ENCODE measurements at regions not wholly inside any gene's neighbourhood (a gene's known extent, or its start where the extent isn't known, plus 50 kb on each side); places are given as distances from the start of the nearest gene placed in this dataset.

GRCh38 chr13:105464249-105464648 is 1071.2 kb downstream of the EFNB2 start:
- TF ChIP-seq CTCF (IDR thresholded peaks at IDR 0.05) (no peak), POLR2A (IDR thresholded peaks at IDR 0.05) (no peak)
- WGBS, 2 donors, result 92 to 94% methylated on average over 1 of the region's 1 CpG
- no peak for DNase-seq

DNA sequence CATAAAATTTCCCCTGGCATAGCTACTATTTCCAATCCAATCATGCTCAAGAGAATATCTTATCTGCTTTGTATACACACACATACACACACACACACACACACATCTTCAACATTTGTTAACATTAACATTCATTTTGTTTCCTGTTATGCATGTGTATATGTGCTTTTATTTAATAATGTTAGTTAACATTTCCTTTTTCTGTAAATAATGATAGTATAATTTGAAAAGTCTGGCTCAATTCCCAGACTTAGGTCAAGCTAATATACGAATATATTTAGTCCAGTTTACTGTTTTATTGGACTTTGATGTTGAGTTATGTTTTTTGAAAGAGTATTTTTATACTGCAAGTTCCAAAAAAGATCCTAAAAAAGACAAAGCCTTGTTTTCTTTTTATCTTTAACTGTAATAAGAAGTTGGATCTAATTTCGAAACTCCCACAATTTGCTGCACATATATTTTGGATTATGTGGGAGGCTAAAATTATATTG is 1072.4 kb downstream of the EFNB2 start:
- no peak for TF ChIP-seq CTCF (IDR thresholded peaks at IDR 0.05)
- TF ChIP-seq POLR2A (IDR thresholded peaks at IDR 0.05), result no peak
- H3K4me1 ChIP-seq, result no peaks in the 10 kb centered on the region
- H3K4me3 ChIP-seq (replicated peaks in 1 of 3), result no peak overlapping the region
- WGBS, 2 donors, result 59 to 68% methylated on average over 2 of the region's 2 CpGs
- no peaks in the 10 kb centered on the region for H3K27me3 ChIP-seq
- H3K9me3 ChIP-seq, result no peaks in the 10 kb centered on the region
- no peak for DNase-seq
- intact Hi-C loops (cut with DNase I), result no loop called here
- no peak overlapping the region for H3K27ac ChIP-seq
- no peaks in the 10 kb centered on the region for H3K36me3 ChIP-seq

More at GRCh38 chr13:105464249-105464648, 1071.2 kb downstream of the EFNB2 start:
- H3K4me1 ChIP-seq, result no peaks in the 10 kb centered on the region
- H3K27me3 ChIP-seq, result no peaks in the 10 kb centered on the region
- no peaks in the 10 kb centered on the region for H3K9me3 ChIP-seq
- H3K27ac ChIP-seq, result no peak overlapping the region
- H3K36me3 ChIP-seq, result no peaks in the 10 kb centered on the region
- no peak overlapping the region for H3K4me3 ChIP-seq (replicated peaks in 1 of 3)
- intact Hi-C loops (cut with DNase I), result no loop called here

DNA sequence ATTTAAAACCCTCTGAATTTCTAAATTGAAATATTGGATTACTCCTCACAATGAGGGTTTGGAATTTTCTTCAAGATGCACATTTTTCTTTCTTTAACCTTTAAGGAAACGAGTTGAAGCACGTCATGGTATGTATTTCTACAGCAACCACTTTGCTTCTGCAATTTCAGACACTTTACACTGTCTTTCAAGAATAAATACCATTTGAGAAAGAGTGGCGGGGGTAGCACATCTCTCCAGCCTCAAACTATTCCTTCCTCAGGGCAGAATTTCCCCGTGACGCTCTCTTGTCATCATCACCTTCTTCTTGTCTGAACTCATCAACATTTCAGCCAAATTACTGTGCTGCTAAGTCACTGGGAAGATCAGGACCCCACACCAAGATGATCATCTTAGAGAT is 1073.4 kb downstream of the EFNB2 start:
- no peaks in the 10 kb centered on the region for H3K36me3 ChIP-seq
- no peak overlapping the region for H3K4me3 ChIP-seq (replicated peaks in 1 of 3)
- no peaks in the 10 kb centered on the region for H3K9me3 ChIP-seq
- WGBS, 2 donors, result 71 to 75% methylated on average over 5 of the region's 5 CpGs
- no peak overlapping the region for H3K27ac ChIP-seq
- intact Hi-C loops (cut with DNase I), result no loop called here
- H3K27me3 ChIP-seq, result no peaks in the 10 kb centered on the region
- no peak for TF ChIP-seq CTCF (IDR thresholded peaks at IDR 0.05)
- TF ChIP-seq POLR2A (IDR thresholded peaks at IDR 0.05), result no peak
- H3K4me1 ChIP-seq, result no peaks in the 10 kb centered on the region
- no peak for DNase-seq

GRCh38 chr13:105452895-105453294 is 1082.6 kb downstream of the EFNB2 start:
- Histone ChIP-seq H3K36me3 (no peaks in the 10 kb centered on the region), H3K4me1 (no peaks in the 10 kb centered on the region), H3K27ac (no peak overlapping the region), H3K9me3 (no peaks in the 10 kb centered on the region), H3K27me3 (no peaks in the 10 kb centered on the region), H3K4me3 (replicated peaks in 1 of 3) (no peak overlapping the region)
- no peak for DNase-seq
- intact Hi-C loops (cut with DNase I), result no loop called here
- TF ChIP-seq POLR2A (IDR thresholded peaks at IDR 0.05) (no peak), CTCF (IDR thresholded peaks at IDR 0.05) (no peak)
- 93 to 95% methylated on average over 2 of the region's 2 CpGs for WGBS, 2 donors

DNA sequence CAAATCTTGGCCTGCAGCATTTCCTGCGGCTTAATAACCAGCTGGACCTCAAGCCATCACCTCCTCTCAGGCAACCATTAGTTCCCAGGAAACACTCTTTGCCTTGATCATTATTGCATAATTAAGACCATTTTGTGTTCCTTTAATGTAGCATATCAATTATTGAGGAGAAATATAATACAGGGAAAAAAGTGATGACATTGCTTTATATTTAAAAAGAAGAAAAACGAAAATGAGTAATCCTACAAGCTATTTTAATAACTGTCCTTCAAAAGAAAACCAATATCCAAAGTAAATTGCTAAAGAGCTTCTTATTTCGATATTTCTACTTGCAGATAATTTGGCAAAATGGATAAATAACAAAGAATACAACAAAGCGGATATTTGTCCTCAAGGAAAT is 1084.7 kb downstream of the EFNB2 start:
- Histone ChIP-seq H3K4me1 (no peaks in the 10 kb centered on the region), H3K27ac (no peak overlapping the region), H3K9me3 (no peaks in the 10 kb centered on the region), H3K4me3 (replicated peaks in 1 of 3) (no peak overlapping the region), H3K27me3 (no peaks in the 10 kb centered on the region), H3K36me3 (no peaks in the 10 kb centered on the region)
- TF ChIP-seq POLR2A (IDR thresholded peaks at IDR 0.05) (no peak), CTCF (IDR thresholded peaks at IDR 0.05) (no peak)
- intact Hi-C loops (cut with DNase I), result no loop called here
- DNase-seq, result no peak
- WGBS, 2 donors, result 83 to 91% methylated on average over 4 of the region's 4 CpGs

Data from thyroid gland (tissue), 4 donors.